NCI-H2227 treated with DMSO at 0.1 percent for 48 hours (cell line): ENCODE measurements at regions not wholly inside any gene's neighbourhood (a gene's known extent, or its start where the extent isn't known, plus 50 kb on each side); places are given as distances from the start of the nearest gene placed in this dataset.
"Not testable (repeated sequence)": the region's sequence is repeated elsewhere in the genome, so short reads cannot be mapped to it uniquely, and the experiment has no call there.

ENCODE experiments used
- DNase-seq: peaks from one replicate; lab custom pipeline; 2025; lab: John Stamatoyannopoulos, UW

- DNase-seq, result no peak
Observed at GRCh38 chr6:6978731-6979130, 129.0 kb upstream of the RREB1 start.

- no peak for DNase-seq
Observed at GRCh38 chr6:6980999-6981597, 126.7 kb upstream of the RREB1 start.

GRCh38 chr6:6981681-6982322 is 126.0 kb upstream of the RREB1 start:
- no peak for DNase-seq

- DNase-seq, result no peak
Observed at GRCh38 chr6:6982663-6983062, 125.1 kb upstream of the RREB1 start.

- DNase-seq, result no peak
Observed at GRCh38 chr6:6984585-6985366, 123.0 kb upstream of the RREB1 start.

GRCh38 chr6:6986344-6986743 is 121.4 kb upstream of the RREB1 start:
- DNase-seq, result no peak

- no peak for DNase-seq
Observed at GRCh38 chr6:6987749-6988148, 120.0 kb upstream of the RREB1 start.

- DNase-seq, result not testable (repeated sequence)
Observed at GRCh38 chr6:6990059-6990458, 117.7 kb upstream of the RREB1 start.

- no peak for DNase-seq
Observed at GRCh38 chr6:6993503-6994237, 114.1 kb upstream of the RREB1 start.

- no peak for DNase-seq
Observed at GRCh38 chr6:6994796-6995195, 113.0 kb upstream of the RREB1 start.

GRCh38 chr6:6995328-6995727 is 112.4 kb upstream of the RREB1 start:
- no peak for DNase-seq

GRCh38 chr6:6996124-6996523 is 111.6 kb upstream of the RREB1 start:
- DNase-seq, result no peak

- DNase-seq, result no peak
Observed at GRCh38 chr6:6997263-6998193, 110.2 kb upstream of the RREB1 start.

- DNase-seq, result no peak
Observed at GRCh38 chr6:6998194-6998569, 109.6 kb upstream of the RREB1 start.

- no peak for DNase-seq
Observed at GRCh38 chr6:7000825-7001777, 106.7 kb upstream of the RREB1 start.

GRCh38 chr6:7003041-7003440 is 104.7 kb upstream of the RREB1 start:
- DNase-seq, result no peak

GRCh38 chr6:7004581-7005297 is 103.0 kb upstream of the RREB1 start:
- DNase-seq, result no peak

GRCh38 chr6:7006515-7007191 is 101.1 kb upstream of the RREB1 start:
- DNase-seq, result no peak

- DNase-seq, result no peak
Observed at GRCh38 chr6:7008451-7008988, 99.2 kb upstream of the RREB1 start.
